ENCODE measurements at regions not wholly inside any gene's neighbourhood (a gene's known extent, or its start where the extent isn't known, plus 50 kb on each side); places are given as distances from the start of the nearest gene placed in this dataset.

DNA sequence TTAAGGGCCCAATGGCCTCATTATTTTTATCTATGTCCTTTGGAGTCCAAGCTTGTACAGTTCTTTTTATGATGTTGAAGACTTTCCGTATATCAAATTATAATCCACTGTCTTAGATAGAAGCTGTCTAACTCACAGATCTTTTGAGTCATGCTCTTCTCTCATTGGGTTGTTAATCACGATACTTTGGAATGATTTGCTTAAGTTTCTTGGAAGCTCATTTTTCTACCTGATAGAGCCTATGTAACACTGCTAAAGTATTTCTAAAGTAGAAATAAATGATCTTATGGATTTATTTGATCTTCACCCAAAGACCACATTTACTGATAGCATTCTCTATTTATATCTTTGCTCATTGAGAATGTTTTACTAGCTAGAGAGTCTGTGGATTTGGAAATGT lies 1554.1 kb downstream of the PLA2G4A start:
- no peak for DNase-seq
- 93 to 94% methylated on average over 2 of the region's 2 CpGs for WGBS, 2 donors
- Histone ChIP-seq H3K4me3 (no peak overlapping the region), H3K27me3 (ENCODE audit: control insufficient read depth in 3 of 3, insufficient read depth in 3 of 3, low read length in 2 of 3) (no peaks in the 10 kb centered on the region), H3K9ac (ENCODE audit: insufficient read depth in 1 of 2, low read length in 2 of 2) (no peak overlapping the region), H3K4me1 (ENCODE audit: control insufficient read depth in 5 of 5, insufficient read depth in 5 of 5, low read length in 5 of 5) (no peaks in the 10 kb centered on the region), H3K27ac (ENCODE audit: low read depth in 1 of 2, low read length in 1 of 2) (no peak overlapping the region), H3K36me3 (ENCODE audit: control insufficient read depth in 4 of 4, insufficient read depth in 4 of 4, low read length in 4 of 4) (no peaks in the 10 kb centered on the region), H3K9me3 (ENCODE audit: control insufficient read depth in 4 of 4, insufficient read depth in 3 of 4, low read length in 3 of 4) (no peaks in the 10 kb centered on the region)
- TF ChIP-seq CTCF (IDR thresholded peaks at IDR 0.05; ENCODE audit: control extremely low read depth, extremely low read depth) = no peak
- no peak for ATAC-seq (ENCODE audit: insufficient read depth, low FRiP score)

DNA sequence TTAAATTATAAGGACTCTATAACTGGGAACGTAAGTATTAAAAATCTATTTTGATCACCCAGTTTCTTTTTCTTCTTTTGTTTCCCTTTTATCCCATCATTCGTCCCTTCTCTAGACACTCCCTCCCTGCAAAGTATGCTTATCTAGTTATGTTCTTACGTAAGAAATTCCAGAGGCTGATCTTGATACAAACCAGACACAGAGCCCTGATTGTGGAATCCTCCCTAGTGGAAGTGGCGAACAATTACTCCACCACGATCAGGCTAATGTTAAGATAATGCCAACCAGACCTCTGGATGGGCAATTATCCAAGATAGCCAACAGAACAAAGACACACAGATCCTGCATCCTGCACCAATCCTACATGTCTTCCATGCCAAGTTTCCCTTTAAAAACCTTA lies 1557.4 kb downstream of the PLA2G4A start:
- H3K36me3 ChIP-seq (ENCODE audit: control insufficient read depth in 4 of 4, insufficient read depth in 4 of 4, low read length in 4 of 4) = no peaks in the 10 kb centered on the region
- no peak overlapping the region for H3K27ac ChIP-seq (ENCODE audit: low read depth in 1 of 2, low read length in 1 of 2)
- ATAC-seq (ENCODE audit: insufficient read depth, low FRiP score) (no peak), DNase-seq (no peak)
- TF ChIP-seq CTCF (IDR thresholded peaks at IDR 0.05; ENCODE audit: control extremely low read depth, extremely low read depth) = no peak
- no peak overlapping the region for H3K9ac ChIP-seq (ENCODE audit: insufficient read depth in 1 of 2, low read length in 2 of 2)
- no peak overlapping the region for H3K4me3 ChIP-seq
- no peaks in the 10 kb centered on the region for H3K9me3 ChIP-seq (ENCODE audit: control insufficient read depth in 4 of 4, insufficient read depth in 3 of 4, low read length in 3 of 4)
- WGBS, 2 donors = 77 to 91% methylated on average over 5 of the region's 5 CpGs
- no peaks in the 10 kb centered on the region for H3K4me1 ChIP-seq (ENCODE audit: control insufficient read depth in 5 of 5, insufficient read depth in 5 of 5, low read length in 5 of 5)
- no peaks in the 10 kb centered on the region for H3K27me3 ChIP-seq (ENCODE audit: control insufficient read depth in 3 of 3, insufficient read depth in 3 of 3, low read length in 2 of 3)

DNA sequence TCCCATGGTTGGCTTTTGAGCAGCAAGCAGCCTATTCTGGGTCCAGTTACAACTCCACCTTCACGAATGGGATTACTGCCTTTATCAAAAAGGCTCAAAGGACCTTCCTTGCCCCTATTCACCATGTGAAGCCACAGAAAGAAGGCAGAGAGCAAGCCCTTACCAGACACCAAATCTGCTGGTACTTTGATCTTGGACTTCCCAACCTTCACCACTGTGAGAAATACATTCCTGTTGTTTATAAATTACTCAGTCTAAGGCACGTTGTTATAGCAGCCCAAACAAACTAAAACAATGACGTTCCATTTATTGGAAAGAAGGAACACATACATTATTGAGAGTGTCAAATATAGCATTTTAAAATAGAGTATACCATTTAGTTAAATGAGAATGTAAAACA lies 1557.9 kb downstream of the PLA2G4A start:
- no peaks in the 10 kb centered on the region for H3K4me1 ChIP-seq (ENCODE audit: control insufficient read depth in 5 of 5, insufficient read depth in 5 of 5, low read length in 5 of 5)
- H3K4me3 ChIP-seq = no peak overlapping the region
- 58 to 78% methylated on average over 3 of the region's 3 CpGs for WGBS, 2 donors
- no peaks in the 10 kb centered on the region for H3K36me3 ChIP-seq (ENCODE audit: control insufficient read depth in 4 of 4, insufficient read depth in 4 of 4, low read length in 4 of 4)
- no peaks in the 10 kb centered on the region for H3K9me3 ChIP-seq (ENCODE audit: control insufficient read depth in 4 of 4, insufficient read depth in 3 of 4, low read length in 3 of 4)
- DNase-seq (no peak), ATAC-seq (ENCODE audit: insufficient read depth, low FRiP score) (no peak)
- TF ChIP-seq CTCF (IDR thresholded peaks at IDR 0.05; ENCODE audit: control extremely low read depth, extremely low read depth) = no peak
- no peak overlapping the region for H3K27ac ChIP-seq (ENCODE audit: low read depth in 1 of 2, low read length in 1 of 2)
- no peaks in the 10 kb centered on the region for H3K27me3 ChIP-seq (ENCODE audit: control insufficient read depth in 3 of 3, insufficient read depth in 3 of 3, low read length in 2 of 3)
- no peak overlapping the region for H3K9ac ChIP-seq (ENCODE audit: insufficient read depth in 1 of 2, low read length in 2 of 2)

GRCh38 chr1:188394677-188395076 lies 1565.9 kb downstream of the PLA2G4A start:
- Histone ChIP-seq H3K4me1 (ENCODE audit: control insufficient read depth in 5 of 5, insufficient read depth in 5 of 5, low read length in 5 of 5) (no peaks in the 10 kb centered on the region), H3K4me3 (no peak overlapping the region), H3K9ac (ENCODE audit: insufficient read depth in 1 of 2, low read length in 2 of 2) (no peak overlapping the region), H3K36me3 (ENCODE audit: control insufficient read depth in 4 of 4, insufficient read depth in 4 of 4, low read length in 4 of 4) (no peaks in the 10 kb centered on the region), H3K27me3 (ENCODE audit: control insufficient read depth in 3 of 3, insufficient read depth in 3 of 3, low read length in 2 of 3) (no peaks in the 10 kb centered on the region), H3K9me3 (ENCODE audit: control insufficient read depth in 4 of 4, insufficient read depth in 3 of 4, low read length in 3 of 4) (no peaks in the 10 kb centered on the region), H3K27ac (ENCODE audit: low read depth in 1 of 2, low read length in 1 of 2) (no peak overlapping the region)
- DNase-seq = no peak
- WGBS, 2 donors = 89 to 96% methylated on average over 1 of the region's 1 CpG
- ATAC-seq (ENCODE audit: insufficient read depth, low FRiP score) = no peak
- no peak for TF ChIP-seq CTCF (IDR thresholded peaks at IDR 0.05; ENCODE audit: control extremely low read depth, extremely low read depth)
